ENCODE measurements at regions not wholly inside any gene's neighbourhood (a gene's known extent, or its start where the extent isn't known, plus 50 kb on each side); places are given as distances from the start of the nearest gene placed in this dataset.
"Not testable (repeated sequence)": the region's sequence is repeated elsewhere in the genome, so short reads cannot be mapped to it uniquely, and the experiment has no call there.

DNA sequence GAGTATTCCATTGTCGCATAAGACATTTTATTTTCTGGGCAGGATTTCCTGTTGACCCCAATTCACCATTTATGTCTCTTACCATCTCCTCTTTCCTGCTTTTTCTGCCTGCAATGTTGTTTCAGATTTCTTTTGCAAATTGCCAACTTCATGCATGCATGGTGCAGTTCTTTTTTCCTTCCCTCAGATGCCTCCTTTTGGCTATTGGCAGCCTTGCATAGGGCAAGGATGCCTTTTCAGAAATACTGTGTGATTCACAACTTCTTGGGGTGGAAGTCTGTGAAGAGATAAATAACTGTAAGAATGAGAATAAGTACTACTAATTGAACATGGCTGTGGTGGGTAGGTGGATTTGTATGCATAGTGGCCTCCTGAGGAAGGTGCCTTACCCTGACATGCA lies 116.7 kb downstream of the SOX4 start:
- no peak for DNase-seq (ENCODE audit: low spot score)

DNA sequence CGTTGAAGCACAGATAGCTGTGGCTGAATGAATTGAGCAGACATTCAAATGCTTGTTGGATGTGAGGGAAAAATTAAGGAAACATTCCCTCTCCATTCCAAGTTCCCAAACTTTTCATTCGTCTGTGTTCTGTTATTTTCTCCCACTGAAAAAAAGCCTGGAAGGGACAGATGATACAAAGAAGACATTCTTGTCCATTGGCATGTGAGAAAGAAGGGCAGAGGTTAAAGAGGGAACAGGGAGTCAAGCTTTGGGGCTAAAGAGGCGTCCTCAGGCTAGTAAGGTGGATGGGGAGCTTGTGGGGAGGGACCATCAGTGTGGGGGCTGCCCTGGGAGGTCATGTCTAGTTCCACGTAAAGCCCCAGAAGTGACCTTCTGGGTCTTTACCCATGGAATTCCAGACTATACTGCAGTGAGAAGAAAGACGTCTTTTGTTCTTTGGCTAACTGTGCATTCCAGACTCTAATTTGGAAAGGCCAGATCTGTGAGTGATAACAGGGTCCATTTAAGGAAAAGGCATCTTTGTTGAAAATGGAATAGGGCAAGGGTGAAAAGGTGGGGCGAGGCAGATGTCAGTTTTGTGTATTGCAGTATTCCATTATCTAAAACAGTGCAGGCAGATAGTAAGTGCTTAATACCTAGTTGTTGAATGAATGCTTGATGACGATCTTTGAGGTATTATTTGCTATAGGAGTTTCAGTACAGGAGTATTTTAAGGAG lies 117.5 kb downstream of the SOX4 start:
- DNase-seq (ENCODE audit: low spot score), result no peak

DNA sequence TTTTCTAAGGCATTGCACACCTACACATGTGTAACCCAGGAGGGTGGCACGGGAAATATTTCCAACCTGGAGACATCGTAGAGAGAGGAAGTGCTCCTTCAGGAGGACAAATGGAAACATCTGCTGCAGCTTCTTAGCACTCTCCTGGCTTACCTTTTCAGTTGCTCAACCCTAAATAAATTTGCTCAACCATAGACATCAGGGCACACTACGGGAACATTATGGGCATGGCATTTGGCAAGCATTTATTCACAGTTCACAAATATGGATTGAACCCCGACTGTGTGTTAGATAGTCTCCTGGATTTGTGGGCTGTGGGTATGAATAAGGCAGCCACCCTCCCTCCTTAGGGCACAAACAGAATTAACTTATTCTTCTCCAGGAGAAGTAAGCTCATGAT lies 118.7 kb downstream of the SOX4 start:
- DNase-seq (ENCODE audit: low spot score), result no peak

DNA sequence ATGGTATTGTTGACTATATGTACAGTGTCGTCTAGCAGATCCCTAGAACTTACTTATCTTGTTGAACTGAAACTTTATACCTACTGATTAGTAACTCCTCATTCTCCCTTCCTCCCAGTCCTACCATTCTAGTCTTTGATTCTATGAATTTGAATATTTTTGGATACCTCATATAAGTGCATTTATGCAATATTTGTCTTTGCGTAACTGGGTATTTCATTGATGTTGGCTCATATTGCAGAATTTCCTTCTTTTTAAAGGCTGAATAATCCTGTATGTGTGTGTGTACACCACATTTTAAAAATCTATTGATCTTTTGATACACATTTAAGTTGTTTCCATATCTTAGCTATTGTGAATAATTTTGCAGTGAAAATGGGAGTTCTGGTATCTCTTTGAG lies 119.9 kb downstream of the SOX4 start:
- DNase-seq (ENCODE audit: low spot score), result no peak

- no peak for DNase-seq (ENCODE audit: low spot score)
Measured at GRCh38 chr6:21715180-21715579, 121.6 kb downstream of the SOX4 start.

- no peak for DNase-seq (ENCODE audit: low spot score)
Measured at GRCh38 chr6:21722510-21722909, 129.0 kb downstream of the SOX4 start.

- DNase-seq (ENCODE audit: low spot score), result no peak
Measured at GRCh38 chr6:21726676-21727075, 133.1 kb downstream of the SOX4 start.

- no peak for DNase-seq (ENCODE audit: low spot score)
Measured at GRCh38 chr6:21728141-21728540, 134.6 kb downstream of the SOX4 start.

DNA sequence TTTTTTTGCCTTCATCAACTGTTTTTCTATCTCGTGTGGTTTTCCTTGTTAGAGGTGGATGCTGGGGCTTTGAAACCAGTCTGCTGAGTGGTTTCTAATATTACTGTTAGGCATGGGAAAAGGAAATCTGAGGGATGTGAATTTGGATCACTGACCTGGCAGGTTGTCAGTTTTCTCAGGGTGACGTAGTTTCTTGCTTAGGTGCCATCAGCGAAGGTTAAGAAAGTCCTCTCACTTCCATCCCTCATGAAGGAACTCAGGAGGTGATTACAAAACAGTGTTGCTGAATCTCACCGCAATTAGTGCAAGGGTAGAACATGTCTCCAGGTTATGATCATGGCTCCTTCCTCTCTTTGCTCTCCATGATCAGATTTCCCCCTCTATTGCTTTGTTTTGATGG lies 135.9 kb downstream of the SOX4 start:
- DNase-seq (ENCODE audit: low spot score), result no peak

- no peak for DNase-seq (ENCODE audit: low spot score)
Measured at GRCh38 chr6:21730533-21730932, 137.0 kb downstream of the SOX4 start.

DNA sequence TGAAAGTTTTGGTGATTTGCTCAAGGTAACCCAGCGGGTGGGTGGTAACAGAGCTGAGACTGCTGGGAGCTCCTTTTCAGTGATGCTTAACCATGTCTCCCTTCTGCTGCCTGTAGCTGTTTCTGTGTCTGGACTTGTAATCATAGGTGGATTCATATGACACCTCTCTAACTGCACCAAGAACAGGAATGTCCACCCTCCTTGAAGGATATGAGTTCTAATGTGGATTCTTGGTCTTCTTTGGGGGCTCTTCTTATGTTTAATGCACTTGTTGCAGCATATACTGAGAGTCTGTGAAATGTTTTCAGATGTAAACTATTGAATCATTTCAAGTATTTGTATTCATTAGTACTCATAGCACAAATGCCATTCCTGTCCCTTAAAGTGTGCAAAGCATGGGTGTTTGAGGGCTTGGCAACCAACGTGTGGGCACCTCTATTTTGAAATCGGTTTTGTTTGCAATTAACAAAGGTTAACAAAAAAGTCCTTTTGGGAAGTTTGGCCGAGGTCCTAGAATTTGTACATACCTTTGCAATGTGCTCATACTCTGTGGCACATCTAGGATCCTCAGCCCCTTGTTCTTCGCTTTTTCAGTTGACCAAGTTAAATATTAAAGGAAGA lies 138.0 kb downstream of the SOX4 start:
- no peak for DNase-seq (ENCODE audit: low spot score)

DNA sequence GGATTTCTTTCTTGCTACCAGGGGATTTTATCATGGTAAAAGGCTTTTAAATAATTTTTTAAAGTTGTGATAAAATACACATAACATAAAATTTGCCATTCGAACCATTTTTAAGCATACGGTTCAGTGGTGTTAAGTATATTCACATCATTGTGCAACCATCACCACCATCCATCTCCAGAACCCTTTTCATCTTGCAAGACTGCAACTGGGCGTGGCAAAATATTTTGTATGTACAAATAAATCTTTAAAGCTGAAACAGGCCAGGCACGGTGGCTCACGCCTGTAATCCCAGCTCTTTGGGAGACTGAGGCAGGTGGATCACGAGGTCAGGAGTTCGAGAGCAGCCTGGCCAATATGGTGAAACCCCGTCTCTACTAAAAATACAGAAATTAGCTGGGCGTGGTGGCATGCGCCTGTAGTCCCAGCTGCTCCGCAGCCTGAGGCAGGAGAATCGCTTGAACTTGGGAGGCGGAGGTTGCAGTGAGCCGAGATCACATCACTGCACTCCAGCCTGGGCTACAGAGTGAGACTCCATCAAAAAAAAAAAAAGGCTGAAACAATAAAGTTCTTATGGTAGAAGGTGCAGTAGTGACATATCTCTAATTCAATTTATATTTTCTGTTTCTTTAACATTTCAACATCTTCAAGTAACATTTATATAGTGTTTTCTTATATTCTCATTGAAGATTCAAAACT lies 138.6 kb downstream of the SOX4 start:
- DNase-seq (ENCODE audit: low spot score), result not testable (repeated sequence)

DNA sequence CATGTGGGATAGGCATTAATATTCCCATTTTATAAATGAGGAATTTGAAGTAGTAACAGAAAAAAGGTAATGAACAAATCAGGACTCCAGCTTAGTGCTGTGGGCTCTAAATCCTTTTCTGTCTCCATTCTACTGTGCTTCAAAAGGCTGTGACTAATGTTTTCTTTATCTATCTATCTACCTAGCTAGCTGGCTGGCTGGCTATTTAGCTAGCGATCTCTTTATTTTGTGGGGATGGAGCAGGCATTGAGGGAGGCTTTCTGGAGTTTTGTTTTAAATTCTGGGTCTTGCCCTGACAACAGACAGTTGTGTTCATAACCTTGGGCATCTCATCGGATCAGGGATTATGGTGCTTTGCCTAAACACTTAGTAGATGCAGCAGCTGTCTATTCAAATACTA lies 139.2 kb downstream of the SOX4 start:
- no peak for DNase-seq (ENCODE audit: low spot score)

DNA sequence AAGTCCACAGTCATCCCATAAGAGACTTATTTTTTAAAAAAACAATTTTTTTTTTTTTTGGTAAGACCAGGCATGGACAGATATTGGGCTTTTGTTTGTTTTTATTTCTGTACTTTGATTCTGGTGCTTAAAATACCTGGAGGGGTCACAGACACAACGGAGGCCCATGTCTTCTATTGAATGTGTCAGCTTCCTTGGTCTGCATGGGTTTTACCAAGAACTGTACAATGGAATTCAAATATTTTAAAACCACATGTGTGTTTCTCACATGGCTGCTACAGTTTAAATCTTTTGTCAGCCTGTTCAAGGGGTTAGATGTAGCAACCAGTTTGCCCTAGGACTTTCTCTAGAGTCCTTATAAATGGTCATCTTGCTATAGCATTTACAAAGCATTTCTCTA lies 139.8 kb downstream of the SOX4 start:
- DNase-seq (ENCODE audit: low spot score), result no peak

DNA sequence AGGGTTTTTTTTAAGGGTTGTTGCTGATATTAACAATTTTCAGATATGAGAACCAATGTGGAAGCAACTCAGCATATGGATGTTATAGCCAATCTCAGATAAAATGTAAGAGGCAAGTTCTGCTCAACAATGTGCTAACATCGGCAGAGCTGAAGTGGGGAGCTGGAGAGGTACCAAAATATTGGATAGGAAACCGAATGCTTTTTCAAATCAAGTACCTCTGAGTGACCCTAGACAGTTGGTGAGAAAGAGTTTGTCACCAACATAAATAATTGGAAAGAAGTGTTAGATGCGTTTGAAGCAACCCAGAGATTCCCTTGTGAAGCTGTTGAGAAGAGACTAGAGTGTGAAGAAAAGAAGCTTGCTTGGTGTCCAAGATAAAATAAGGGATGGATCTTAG lies 140.7 kb downstream of the SOX4 start:
- DNase-seq (ENCODE audit: low spot score), result no peak

GRCh38 chr6:21738180-21739094 lies 144.9 kb downstream of the SOX4 start:
- no peak for DNase-seq (ENCODE audit: low spot score)

DNA sequence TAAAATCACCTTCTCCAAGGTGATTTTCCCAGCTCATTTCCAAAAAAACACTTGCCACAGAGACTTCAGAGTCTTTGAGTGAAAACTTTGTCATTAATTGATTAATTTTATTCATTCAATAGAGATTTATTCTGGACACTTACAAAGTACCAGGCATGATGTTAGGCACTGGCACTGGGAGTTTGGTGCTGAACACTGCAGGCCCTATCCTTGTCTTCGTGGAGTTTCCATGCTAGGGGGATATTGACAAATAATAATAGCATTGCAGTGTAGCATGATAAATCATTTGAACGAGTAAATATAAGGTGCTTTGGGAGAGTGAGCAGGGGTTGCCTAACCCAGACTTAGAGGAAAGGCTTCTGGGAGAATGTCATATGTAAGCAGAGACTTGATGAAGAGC lies 145.7 kb downstream of the SOX4 start:
- DNase-seq (ENCODE audit: low spot score), result no peak

DNA sequence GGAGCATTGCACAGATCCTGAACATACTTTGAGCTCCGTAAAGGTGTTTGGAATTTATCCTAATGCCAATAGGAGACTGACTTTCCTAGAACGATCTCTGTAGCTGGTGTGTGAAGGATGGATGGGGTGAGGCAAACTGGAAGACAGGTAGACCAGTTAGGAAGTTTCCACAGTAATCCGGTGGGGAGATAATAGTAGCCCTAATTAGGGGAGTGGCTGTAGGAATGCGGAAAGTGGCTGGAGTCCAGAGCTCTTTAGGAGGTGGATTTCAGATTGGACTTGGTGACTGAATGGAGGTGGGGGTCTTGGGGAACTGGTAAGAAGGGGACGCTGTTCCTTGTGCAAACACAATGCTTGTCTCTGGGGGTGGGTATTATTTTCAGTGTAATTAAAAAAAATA lies 146.3 kb downstream of the SOX4 start:
- no peak for DNase-seq (ENCODE audit: low spot score)

GRCh38 chr6:21740376-21741124 lies 147.0 kb downstream of the SOX4 start:
- DNase-seq (ENCODE audit: low spot score), result no peak

- DNase-seq (ENCODE audit: low spot score), result no peak
Measured at GRCh38 chr6:21741221-21742109, 147.9 kb downstream of the SOX4 start.

All from ureter (tissue), 1 donor.